H1 (cell line): ENCODE measurements at regions not wholly inside any gene's neighbourhood (a gene's known extent, or its start where the extent isn't known, plus 50 kb on each side); places are given as distances from the start of the nearest gene placed in this dataset.

Experiments
- CTCF ChIA-PET: fragments of 300-600 bp; sonication (Branson Sonifier 250); formaldehyde crosslinking; loops from one replicate; lab custom pipeline; 2021; ENCODE audit not compliant: partially characterized antibody; lab: Charles Lee
- POLR2A ChIA-PET: fragments of 300-600 bp; sonication (Branson Sonifier 250); formaldehyde crosslinking; loops from one replicate; lab custom pipeline; 2021; ENCODE audit warnings: inconsistent platforms; ENCODE audit not compliant: partially characterized antibody; lab: Charles Lee
- DNase-seq, 2 experiments: peaks; one replicate each; pipeline versions ENCODE4 v3.0.0 to v3.0.0-alpha.2; 2010 to 2022; ENCODE audit warnings: low spot score in 2 of 2, low read depth in 1 of 2, mixed read lengths in 1 of 2
- FAIRE-seq: peaks from 2 replicates; lab custom pipeline; 2011; peaks lifted over from hg19 to GRCh38; lab: Jason Lieb, UNC
- H2AFZ ChIP-seq: 2 replicates; pipeline ENCODE4 v1.8.1; 2012; ENCODE audit warnings: low read length, inconsistent platforms
- H2AK5ac ChIP-seq: 2 replicates; pipeline ENCODE4 v1.6.1; 2013; ENCODE audit warnings: low read depth, low read length
- H2BK120ac ChIP-seq: replicated peaks from 2 replicates; pipeline ENCODE3; 2013; ENCODE audit warnings: low read depth, low read length, inconsistent platforms
- H2BK12ac ChIP-seq: 2 replicates; pipeline ENCODE4 v1.6.1; 2013; ENCODE audit warnings: low read depth, low read length
- H2BK15ac ChIP-seq: 2 replicates; pipeline ENCODE4 v1.6.1; 2013; ENCODE audit warnings: low read length
- H2BK20ac ChIP-seq: 2 replicates; pipeline ENCODE4 v1.6.1; 2013; ENCODE audit warnings: low read length
- H2BK5ac ChIP-seq: 2 replicates; pipeline ENCODE4 v1.6.1; 2013; ENCODE audit warnings: low read depth, low read length
- H3K14ac ChIP-seq: 2 replicates; pipeline ENCODE4 v1.6.1; 2013; ENCODE audit warnings: inconsistent platforms; ENCODE audit not compliant: insufficient read length
- H3K18ac ChIP-seq: 2 replicates; pipeline ENCODE4 v1.6.1; 2013; ENCODE audit warnings: low read length; ENCODE audit errors: extremely low read depth
- H3K23ac ChIP-seq: 2 replicates; pipeline ENCODE4 v1.6.1; 2013; ENCODE audit warnings: inconsistent platforms; ENCODE audit not compliant: insufficient read length
- H3K23me2 ChIP-seq: 2 replicates; pipeline ENCODE4 v1.6.1; 2013; ENCODE audit warnings: low read depth, low read length
- H3K27ac ChIP-seq: 2 replicates; pipeline ENCODE4 v1.6.1; 2011; ENCODE audit warnings: low read depth, low read length, inconsistent platforms
- H3K27me3 ChIP-seq, 4 experiments: replicated peaks in 1 of 4; 1 replicate in 1 of 4; 2 replicates in 3 of 4; pipeline versions ENCODE4 v1.6.1 to v1.8.1; 2011 to 2013; ENCODE audit warnings: low read length in 3 of 4, mild to moderate bottlenecking in 3 of 4, inconsistent platforms in 2 of 4, mixed read lengths in 2 of 4, moderate library complexity in 1 of 4; ENCODE audit not compliant: control insufficient read depth in 3 of 4, insufficient read depth in 3 of 4; ENCODE audit errors: extremely low read depth in 1 of 4
- H3K36me3 ChIP-seq, 4 experiments: 2 replicates each; pipeline versions ENCODE4 v1.6.1 to v1.8.1; 2011 to 2013; ENCODE audit warnings: mild to moderate bottlenecking in 4 of 4, low read length in 3 of 4, moderate library complexity in 2 of 4, control low read depth in 1 of 4, inconsistent platforms in 1 of 4; ENCODE audit not compliant: insufficient read depth in 4 of 4, control insufficient read depth in 2 of 4
- H3K4ac ChIP-seq: replicated peaks from 2 replicates; pipeline ENCODE3; 2013; ENCODE audit warnings: low read length, low read depth, mixed read lengths, inconsistent platforms; ENCODE audit not compliant: insufficient read length
- H3K4me1 ChIP-seq, 4 experiments: replicated peaks in 1 of 4; 1 replicate in 1 of 4; 2 replicates in 3 of 4; pipeline versions ENCODE4 v1.6.1 to v1.8.1; 2011 to 2013; ENCODE audit warnings: low read length in 3 of 4, inconsistent platforms in 2 of 4, mixed read lengths in 1 of 4; ENCODE audit not compliant: insufficient read depth in 4 of 4, control insufficient read depth in 3 of 4
- H3K4me2 ChIP-seq, 2 experiments: 2 replicates each; pipeline versions ENCODE4 v1.6.1 to v1.8.1; 2011 to 2013; ENCODE audit warnings: low read depth in 2 of 2, low read length in 2 of 2, control low read depth in 1 of 2, inconsistent platforms in 1 of 2, mild to moderate bottlenecking in 1 of 2; ENCODE audit not compliant: insufficient read depth in 1 of 2
- H3K4me3 ChIP-seq, 4 experiments: fragments of 200-600, 300-600 bp in 1 of 4; sonication (generic), shearing (Covaris generic), sonication (Bioruptor Twin) in 1 of 4; 2 replicates each; pipeline versions ENCODE4 v1.5.1 to v1.8.1; 2011 to 2016; ENCODE audit warnings: low read length in 4 of 4, low read depth in 3 of 4, control low read depth in 2 of 4, inconsistent platforms in 2 of 4, mild to moderate bottlenecking in 2 of 4, mixed read lengths in 1 of 4, moderate library complexity in 1 of 4; ENCODE audit not compliant: insufficient read depth in 2 of 4; ENCODE audit errors: extremely low read depth in 1 of 4
- H3K56ac ChIP-seq: replicated peaks from 2 replicates; pipeline ENCODE3; 2013; ENCODE audit warnings: low read depth, mild to moderate bottlenecking, mixed read lengths, low read length, inconsistent platforms; ENCODE audit not compliant: insufficient read length
- H3K79me1 ChIP-seq: 2 replicates; pipeline ENCODE4 v1.6.1; 2013; ENCODE audit warnings: low read depth, low read length, control low read depth
- H3K79me2 ChIP-seq, 2 experiments: 2 replicates each; pipeline versions ENCODE4 v1.6.1 to v1.8.1; 2012 to 2013; ENCODE audit warnings: low read length in 2 of 2, mild to moderate bottlenecking in 2 of 2, inconsistent platforms in 1 of 2; ENCODE audit not compliant: insufficient read depth in 2 of 2, control insufficient read depth in 1 of 2
- H3K9ac ChIP-seq, 4 experiments: replicated peaks in 1 of 4; 1 replicate in 1 of 4; 2 replicates in 3 of 4; pipeline versions ENCODE4 v1.6.1 to v1.8.1; 2011 to 2013; ENCODE audit warnings: low read depth in 3 of 4, low read length in 3 of 4, control low read depth in 2 of 4, mild to moderate bottlenecking in 2 of 4, moderate library complexity in 2 of 4, inconsistent platforms in 1 of 4; ENCODE audit errors: extremely low read depth in 1 of 4
- H3K9me3 ChIP-seq, 2 experiments: 2 replicates each; pipeline versions ENCODE4 v1.6.1 to v1.8.1; 2012 to 2013; ENCODE audit warnings: mild to moderate bottlenecking in 2 of 2, moderate library complexity in 2 of 2, control low read depth in 1 of 2, inconsistent platforms in 1 of 2, low read depth in 1 of 2, low read length in 1 of 2, mixed read lengths in 1 of 2; ENCODE audit not compliant: insufficient read depth in 2 of 2
- H4K20me1 ChIP-seq, 2 experiments: replicated peaks in 1 of 2; 2 replicates each; pipeline versions ENCODE3 to v1.8.1; 2011 to 2013; ENCODE audit warnings: inconsistent platforms in 2 of 2, low read length in 2 of 2, mild to moderate bottlenecking in 1 of 2; ENCODE audit not compliant: insufficient read depth in 2 of 2, control insufficient read depth in 1 of 2
- H4K5ac ChIP-seq: 2 replicates; pipeline ENCODE4 v1.6.1; 2013; ENCODE audit warnings: low read length, low read depth, mixed read lengths, inconsistent platforms; ENCODE audit not compliant: insufficient read length
- H4K8ac ChIP-seq: 2 replicates; pipeline ENCODE4 v1.8.0; 2013; ENCODE audit warnings: mild to moderate bottlenecking, moderate library complexity, low read length, inconsistent platforms; ENCODE audit not compliant: insufficient read depth; ENCODE audit errors: extremely low read depth
- H4K91ac ChIP-seq: replicated peaks from 2 replicates; pipeline ENCODE3; 2013; ENCODE audit warnings: low read length, mixed read lengths, inconsistent platforms; ENCODE audit not compliant: insufficient read length
- CHD2 ChIP-seq: IDR thresholded peaks from 2 replicates; pipeline ENCODE4 v1.6.1; 2012; ENCODE audit warnings: low read length, improper control_type of control experiment
- CREB1 ChIP-seq: IDR thresholded peaks from 2 replicates; pipeline ENCODE4 v1.6.1; 2012; ENCODE audit warnings: inconsistent platforms
- CTBP2 ChIP-seq: IDR thresholded peaks from 2 replicates; pipeline ENCODE4 v1.7.0; 2011; ENCODE audit warnings: borderline replicate concordance, mild to moderate bottlenecking, moderate library complexity, mixed read lengths, low read length; ENCODE audit not compliant: insufficient read depth, insufficient read length
- JUN ChIP-seq: IDR thresholded peaks from 2 replicates; pipeline ENCODE4 v1.6.1; 2011; ENCODE audit warnings: low read depth, mild to moderate bottlenecking, improper control_type of control experiment, low read length
- JUND ChIP-seq: IDR thresholded peaks from 2 replicates; pipeline ENCODE4 v1.6.1; 2011; ENCODE audit warnings: mild to moderate bottlenecking, improper control_type of control experiment, low read length
- PHF8 ChIP-seq: fragments of 200-600 bp; sonication (generic); conservative IDR thresholded peaks from 2 replicates; pipeline ENCODE4 v1.7.1; 2012; ENCODE audit warnings: low read depth, mild to moderate bottlenecking, inconsistent platforms, low read length, moderate library complexity
- SAP30 ChIP-seq: fragments of 300-600 bp; sonication (generic); IDR thresholded peaks from 2 replicates; pipeline ENCODE4 v1.7.1; 2012; ENCODE audit warnings: low read length, moderate library complexity, mild to moderate bottlenecking, inconsistent platforms; ENCODE audit not compliant: insufficient read depth, insufficient replicate concordance
- SP1 ChIP-seq: IDR thresholded peaks from 2 replicates; pipeline ENCODE4 v1.6.1; 2011; ENCODE audit warnings: low read depth, low read length
- SRF ChIP-seq: IDR thresholded peaks from 2 replicates; pipeline ENCODE4 v1.6.1; 2011; ENCODE audit warnings: mild to moderate bottlenecking, low read depth, low read length, moderate library complexity
- TBP ChIP-seq: IDR thresholded peaks from 2 replicates; pipeline ENCODE4 v1.6.1; 2011; ENCODE audit warnings: low read depth, low read length, improper control_type of control experiment
- WGBS, 2 experiments: shearing (Covaris generic) in 1 of 2; methylation state at CpG; one replicate each; pipeline versions ENCODE4 v1.1.6 to v1.1.7; 2013 to 2015; ENCODE audit warnings: low lambda C conversion rate in 2 of 2, mixed read lengths in 2 of 2, inconsistent platforms in 1 of 2, low coverage in 1 of 2, missing lambda C conversion rate in 1 of 2; ENCODE audit not compliant: insufficient replicate concordance in 2 of 2, insufficient coverage in 1 of 2, insufficient read length in 1 of 2; ENCODE audit errors: extremely low coverage in 1 of 2, missing lambda C conversion rate in 1 of 2; 5-methylcytosine and 5-hydroxymethylcytosine counted together
- TF ChIP-seq, protein P1 (sequence below): IDR thresholded peaks from 2 replicates; pipeline ENCODE4 v1.6.1; 2011; ENCODE audit warnings: low read depth, mild to moderate bottlenecking, low read length; ENCODE audit not compliant: insufficient read depth
- TF ChIP-seq, protein P2 (sequence below): IDR thresholded peaks from 2 replicates; pipeline ENCODE4 v1.6.1; 2012; ENCODE audit warnings: inconsistent platforms

DNA sequence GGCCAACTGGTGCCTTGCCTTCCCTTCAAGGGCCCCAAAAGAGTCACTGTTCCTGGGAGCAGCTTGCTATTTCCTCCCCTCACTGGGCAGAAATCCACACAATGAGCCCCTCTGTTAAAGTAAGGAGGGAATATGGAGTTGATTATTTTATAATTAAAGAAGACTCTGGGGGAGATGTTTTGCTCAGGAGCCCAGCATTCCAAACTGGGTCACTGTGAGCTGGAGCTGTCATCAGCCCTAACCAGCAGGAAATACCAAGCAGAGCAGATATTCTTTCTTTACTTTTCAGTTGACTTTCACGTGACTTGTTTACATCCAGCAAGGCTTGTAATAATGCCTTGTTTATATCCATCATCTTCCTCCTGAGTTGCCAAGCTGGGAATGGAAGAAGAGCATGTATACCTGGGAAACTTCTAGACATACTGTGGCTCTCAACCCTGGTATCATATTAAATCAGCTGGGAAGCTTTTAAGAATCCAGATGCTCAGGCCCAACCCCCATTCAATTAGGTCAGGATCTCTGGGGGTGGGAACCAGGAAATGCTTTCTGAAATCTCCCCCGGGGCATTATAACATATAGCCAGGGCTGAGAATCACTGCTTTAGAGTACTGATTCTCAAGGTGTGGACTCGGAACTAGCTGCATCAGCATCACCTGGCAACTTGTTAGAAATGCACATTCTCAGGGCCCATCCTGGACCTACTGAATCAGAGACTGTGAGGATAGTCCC, 175.6 kb upstream of the MYLIP start:
- ChIA-PET CTCF (interaction anchor here (1.6 kb wide), 1 partner anchor 59 kb away, joined by 4 read pairs; no protein-coding TSS in a partner anchor), POLR2A (interaction anchor here (1.2 kb wide), 1 partner anchor 10 kb away, joined by 3 read pairs; no protein-coding TSS in a partner anchor)
- Histone ChIP-seq H2BK15ac (no peak overlapping the region), H3K9ac (no peak overlapping the region), H3K79me2 (no peaks in the 10 kb centered on the region), H2BK12ac (no peak overlapping the region), H2BK120ac (no peak overlapping the region), H2AK5ac (no peak overlapping the region), H3K4me3 (no peak overlapping the region), H2BK20ac (no peak overlapping the region), H3K4me2 (no peak overlapping the region; a peak in 1 of 4 replicates), H4K8ac (no peak overlapping the region), H3K27ac (no peak overlapping the region), H3K4me1 (peaks cover 2 to 18% (median 8%) of the 10 kb centered on the region in 4 experiments; a peak in 5 of 7 replicates), H3K4ac (no peak overlapping the region), H3K56ac (no peak overlapping the region), H3K36me3 (no peaks in the 10 kb centered on the region), H3K27me3 (no peaks in the 10 kb centered on the region), H3K23ac (no peak overlapping the region), H4K5ac (no peak overlapping the region), H3K79me1 (no peaks in the 10 kb centered on the region), H2BK5ac (no peak overlapping the region; the same call in 1 of the 2 replicates), H3K18ac (no peak overlapping the region), H2AFZ (no peak overlapping the region), H3K23me2 (no peaks in the 10 kb centered on the region), H4K91ac (no peak overlapping the region), H3K9me3 (no peaks in the 10 kb centered on the region), H4K20me1 (no peaks in the 10 kb centered on the region), H3K14ac (no peak overlapping the region)
- DNase-seq = no peak
- FAIRE-seq = no peak
- 77% methylated on average over 3 of the region's 3 CpGs; no CpG with 5 or more reads in 1 of the 2 experiments for WGBS, 2 experiments
- TF ChIP-seq CTBP2 = no peak
- TF ChIP-seq, protein P1, sequence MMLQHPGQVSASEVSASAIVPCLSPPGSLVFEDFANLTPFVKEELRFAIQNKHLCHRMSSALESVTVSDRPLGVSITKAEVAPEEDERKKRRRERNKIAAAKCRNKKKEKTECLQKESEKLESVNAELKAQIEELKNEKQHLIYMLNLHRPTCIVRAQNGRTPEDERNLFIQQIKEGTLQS = no peak
- no peak for TF ChIP-seq TBP
- no peak for TF ChIP-seq JUND
- no peak for TF ChIP-seq JUN
- no peak for TF ChIP-seq CHD2
- no peak for TF ChIP-seq SAP30
- TF ChIP-seq, protein P2, sequence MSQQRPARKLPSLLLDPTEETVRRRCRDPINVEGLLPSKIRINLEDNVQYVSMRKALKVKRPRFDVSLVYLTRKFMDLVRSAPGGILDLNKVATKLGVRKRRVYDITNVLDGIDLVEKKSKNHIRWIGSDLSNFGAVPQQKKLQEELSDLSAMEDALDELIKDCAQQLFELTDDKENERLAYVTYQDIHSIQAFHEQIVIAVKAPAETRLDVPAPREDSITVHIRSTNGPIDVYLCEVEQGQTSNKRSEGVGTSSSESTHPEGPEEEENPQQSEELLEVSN = no peak
- no peak for TF ChIP-seq CREB1
- TF ChIP-seq PHF8 = no peak
- TF ChIP-seq SRF = no peak
- no peak for TF ChIP-seq SP1
